HG03571 (cell line): ENCODE measurements at regions not wholly inside any gene's neighbourhood (a gene's known extent, or its start where the extent isn't known, plus 50 kb on each side); places are given as distances from the start of the nearest gene placed in this dataset.
"Not testable (repeated sequence)": the region's sequence is repeated elsewhere in the genome, so short reads cannot be mapped to it uniquely, and the experiment has no call there.

ENCODE experiments used
- ATAC-seq: cut with Tn5 transposase; IDR thresholded peaks from one replicate; pipeline ENCODE4 v1.9.1; 2021; ENCODE audit not compliant: unreplicated experiment

GRCh38 chr3:18693588-18694329 is 268.6 kb upstream of the SATB1 start:
- ATAC-seq, result not testable (repeated sequence)

GRCh38 chr3:18687286-18687685 is 262.1 kb upstream of the SATB1 start:
- no peak for ATAC-seq

GRCh38 chr3:18683900-18684299 is 258.8 kb upstream of the SATB1 start:
- no peak for ATAC-seq

GRCh38 chr3:18681818-18682345 is 256.7 kb upstream of the SATB1 start:
- ATAC-seq, result no peak

GRCh38 chr3:18680758-18681157 is 255.6 kb upstream of the SATB1 start:
- ATAC-seq, result no peak

- no peak for ATAC-seq
Observed at GRCh38 chr3:18679238-18679637, 254.1 kb upstream of the SATB1 start.

- no peak for ATAC-seq
Observed at GRCh38 chr3:18675197-18675596, 250.1 kb upstream of the SATB1 start.

- ATAC-seq, result no peak
Observed at GRCh38 chr3:18672561-18672960, 247.4 kb upstream of the SATB1 start.

GRCh38 chr3:18670759-18671158 is 245.6 kb upstream of the SATB1 start:
- no peak for ATAC-seq

- ATAC-seq, result no peak
Observed at GRCh38 chr3:18669374-18669773, 244.2 kb upstream of the SATB1 start.

- ATAC-seq, result no peak
Observed at GRCh38 chr3:18667552-18667951, 242.4 kb upstream of the SATB1 start.

GRCh38 chr3:18666655-18667054 is 241.5 kb upstream of the SATB1 start:
- no peak for ATAC-seq

- no peak for ATAC-seq
Observed at GRCh38 chr3:18660059-18660458, 234.9 kb upstream of the SATB1 start.

GRCh38 chr3:18657858-18658820 is 233.0 kb upstream of the SATB1 start:
- ATAC-seq, result no peak

- no peak for ATAC-seq
Observed at GRCh38 chr3:18656866-18657265, 231.7 kb upstream of the SATB1 start.

GRCh38 chr3:18656410-18656809 is 231.3 kb upstream of the SATB1 start:
- ATAC-seq, result no peak

- ATAC-seq, result no peak
Observed at GRCh38 chr3:18655827-18656226, 230.7 kb upstream of the SATB1 start.

GRCh38 chr3:18652781-18653180 is 227.6 kb upstream of the SATB1 start:
- ATAC-seq, result no peak

- ATAC-seq, result no peak
Observed at GRCh38 chr3:18650731-18651130, 225.6 kb upstream of the SATB1 start.

- ATAC-seq, result peak; percentile 71
Observed at GRCh38 chr3:18649666-18650363, 224.7 kb upstream of the SATB1 start.

GRCh38 chr3:18648868-18649462 is 223.8 kb upstream of the SATB1 start:
- no peak for ATAC-seq
